Transverse colon (tissue), 4 donors: ENCODE measurements at regions not wholly inside any gene's neighbourhood (a gene's known extent, or its start where the extent isn't known, plus 50 kb on each side); places are given as distances from the start of the nearest gene placed in this dataset.
A peak's percentile ranks its signal among the peaks of the same experiment; 100 is the strongest.

ENCODE experiments used
- DNase-seq: peaks from one replicate; pipeline ENCODE4 v3.0.0-alpha.2; 2019
- H3K27ac ChIP-seq, 4 donors: fragments of 200-600 bp; sonication (generic); 2 replicates each; pipeline ENCODE4 v1.5.1; 2016 to 2018; ENCODE audit warnings: inconsistent platforms in 4 of 4
- H3K27me3 ChIP-seq: fragments of 200-600 bp; sonication (generic); 2 replicates; pipeline ENCODE4 v1.5.1; 2017; ENCODE audit warnings: inconsistent platforms
- H3K36me3 ChIP-seq, 4 donors: fragments of 200-600 bp; sonication (generic); 2 replicates each; pipeline ENCODE4 v1.5.1; 2017 to 2019; ENCODE audit warnings: inconsistent platforms in 4 of 4
- H3K4me1 ChIP-seq, 4 donors: fragments of 200-600 bp; sonication (generic); 2 replicates each; pipeline ENCODE4 v1.5.1; 2017 to 2020; ENCODE audit warnings: inconsistent platforms in 4 of 4
- H3K4me3 ChIP-seq, 4 donors: fragments of 200-600 bp; sonication (generic); 1 replicate in 1 of 4; 2 replicates in 3 of 4; pipeline versions ENCODE4 v1.5.1 to v1.6.1; 2017 to 2019; ENCODE audit warnings: inconsistent platforms in 4 of 4
- H3K9me3 ChIP-seq, 2 donors: fragments of 200-600 bp; sonication (generic); 2 replicates each; pipeline ENCODE4 v1.5.1; 2017 to 2019; ENCODE audit warnings: inconsistent platforms in 2 of 2
- EP300 ChIP-seq: sonication (generic); formaldehyde crosslinking; IDR thresholded peaks from one replicate; pipeline ENCODE4 v1.6.1; 2017; ENCODE audit warnings: antibody characterized with exemption, low read depth
- POLR2A ChIP-seq: fragments of 450-650 bp; IDR thresholded peaks from one replicate; pipeline ENCODE4 v1.6.1; 2016; ENCODE audit warnings: antibody characterized with exemption, mild to moderate bottlenecking, moderate library complexity
- POLR2AphosphoS5 ChIP-seq, 3 donors: sonication (generic); formaldehyde crosslinking; IDR thresholded peaks; one replicate each; pipeline ENCODE4 v1.6.1; 2016; ENCODE audit warnings: antibody characterized with exemption in 3 of 3
- WGBS, 2 donors: methylation state at CpG; one replicate each; pipeline ENCODE4 v1.1.5; 2018; ENCODE audit warnings: low coverage in 1 of 2; 5-methylcytosine and 5-hydroxymethylcytosine counted together
- in situ Hi-C, 4 donors: fragments of 200-750 bp; cut with MboI; loops; one replicate each; pipeline versions ENCODE4 v1.15.0 to v1.15.1; 2017; ENCODE audit warnings: low sequenced_read_pairs in 3 of 4, low pct_ligation_motif_present in 1 of 4, low pct_unique_long_range_greater_than_20kb in 1 of 4
- intact Hi-C: fragments of 100-400 bp; cut with DNase I; formaldehyde crosslinking; loops from one replicate; pipeline ENCODE4 v1.15.1; 2023; ENCODE audit warnings: low total_unique reads
- TF ChIP-seq, protein P1 (sequence below), 5 experiments: fragments of 200-600 bp in 3 of 5; fragments of 450-650 bp in 2 of 5; sonication (generic) in 3 of 5; IDR thresholded peaks; 1 replicate in 2 of 5; 2 replicates in 3 of 5; pipeline ENCODE4 v1.5.1; 2016 to 2017; ENCODE audit warnings: antibody characterized with exemption in 5 of 5, inconsistent platforms in 3 of 5, mild to moderate bottlenecking in 2 of 5, moderate library complexity in 1 of 5

GRCh38 chr11:129279326-129280026, 87.4 kb upstream of the ARHGAP32 start:
- in situ Hi-C loops (loop anchor here in 1 of 4 donors (5.0 kb wide), 1 partner anchor 38 kb away; no protein-coding TSS in a partner anchor), intact Hi-C loops (no loop called here)
- DNase-seq = peak; percentile 84
- Histone ChIP-seq H3K4me1 (peaks cover 19 to 70% (median 49%) of the 10 kb centered on the region in 4 donors), H3K4me3 (peak overlapping the region; percentile 51 to 70 (median 64)), H3K27me3 (no peaks in the 10 kb centered on the region), H3K36me3 (no peaks in the 10 kb centered on the region), H3K27ac (peak overlapping the region; percentile 74 to 81 (median 76)), H3K9me3 (no peaks in the 10 kb centered on the region)
- WGBS, 2 donors = 0% methylated on average over 21 of the region's 103 CpGs; no CpG with 5 or more reads in 1 of the 2 donors
- TF ChIP-seq, protein P1, sequence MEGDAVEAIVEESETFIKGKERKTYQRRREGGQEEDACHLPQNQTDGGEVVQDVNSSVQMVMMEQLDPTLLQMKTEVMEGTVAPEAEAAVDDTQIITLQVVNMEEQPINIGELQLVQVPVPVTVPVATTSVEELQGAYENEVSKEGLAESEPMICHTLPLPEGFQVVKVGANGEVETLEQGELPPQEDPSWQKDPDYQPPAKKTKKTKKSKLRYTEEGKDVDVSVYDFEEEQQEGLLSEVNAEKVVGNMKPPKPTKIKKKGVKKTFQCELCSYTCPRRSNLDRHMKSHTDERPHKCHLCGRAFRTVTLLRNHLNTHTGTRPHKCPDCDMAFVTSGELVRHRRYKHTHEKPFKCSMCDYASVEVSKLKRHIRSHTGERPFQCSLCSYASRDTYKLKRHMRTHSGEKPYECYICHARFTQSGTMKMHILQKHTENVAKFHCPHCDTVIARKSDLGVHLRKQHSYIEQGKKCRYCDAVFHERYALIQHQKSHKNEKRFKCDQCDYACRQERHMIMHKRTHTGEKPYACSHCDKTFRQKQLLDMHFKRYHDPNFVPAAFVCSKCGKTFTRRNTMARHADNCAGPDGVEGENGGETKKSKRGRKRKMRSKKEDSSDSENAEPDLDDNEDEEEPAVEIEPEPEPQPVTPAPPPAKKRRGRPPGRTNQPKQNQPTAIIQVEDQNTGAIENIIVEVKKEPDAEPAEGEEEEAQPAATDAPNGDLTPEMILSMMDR (IDR thresholded peaks at IDR 0.05) = no peak
- peak in 2 of 3 donors; percentile 31 to 56 for TF ChIP-seq POLR2AphosphoS5 (IDR thresholded peaks at IDR 0.05)

GRCh38 chr11:129278586-129279319, 86.6 kb upstream of the ARHGAP32 start:
- Histone ChIP-seq H3K27me3 (no peaks in the 10 kb centered on the region), H3K4me3 (peak overlapping the region; percentile 55 to 80 (median 68)), H3K36me3 (no peaks in the 10 kb centered on the region), H3K27ac (peak overlapping the region; percentile 54 to 79 (median 74)), H3K9me3 (no peaks in the 10 kb centered on the region), H3K4me1 (peaks cover 19 to 69% (median 46%) of the 10 kb centered on the region in 4 donors)
- in situ Hi-C loops (no loop called here), intact Hi-C loops (no loop called here)
- WGBS, 2 donors = 0 to 2% methylated on average over 9 to 31 of the region's 109 CpGs
- peak; percentile 12 for DNase-seq
- no peak for TF ChIP-seq POLR2A
- TF ChIP-seq, protein P1 (IDR thresholded peaks at IDR 0.05) = no peak
- no peak for TF ChIP-seq EP300
- TF ChIP-seq POLR2AphosphoS5 (IDR thresholded peaks at IDR 0.05) = no peak

DNA sequence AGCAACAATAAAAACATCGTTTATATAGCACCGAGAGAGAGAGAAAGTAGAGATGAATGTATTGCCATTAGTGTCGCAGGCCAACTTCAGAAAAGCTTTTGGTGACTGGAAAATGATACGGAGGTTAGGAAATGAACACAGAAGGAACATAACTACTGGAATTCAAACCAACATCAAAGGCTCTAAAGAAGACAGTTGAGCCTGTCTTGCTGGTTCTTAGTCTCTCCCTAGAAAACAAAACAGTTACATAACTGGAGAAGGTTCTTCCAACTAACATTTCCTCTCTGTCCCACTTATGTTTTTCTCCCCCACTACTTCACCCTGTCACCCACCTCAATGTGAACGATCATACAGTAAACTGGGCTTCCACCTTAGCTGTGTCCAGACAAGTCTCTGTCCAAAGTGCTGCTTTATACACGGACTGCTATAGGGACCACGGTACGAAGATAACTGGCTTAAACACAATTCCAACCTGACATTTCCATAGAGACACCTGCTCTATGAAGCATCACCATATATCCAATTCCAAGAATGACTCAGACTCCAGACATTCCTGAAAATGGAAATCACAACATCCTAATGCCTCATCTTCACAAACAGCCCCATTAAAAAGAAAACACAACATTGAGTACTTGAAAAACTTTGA, 85.2 kb upstream of the ARHGAP32 start:
- Histone ChIP-seq H3K9me3 (no peaks in the 10 kb centered on the region), H3K36me3 (no peaks in the 10 kb centered on the region), H3K4me3 (no peak overlapping the region), H3K27ac (peak overlapping the region in 1 of 4 donors; percentile 3), H3K4me1 (peaks cover 19 to 59% (median 42%) of the 10 kb centered on the region in 4 donors), H3K27me3 (no peaks in the 10 kb centered on the region)
- TF ChIP-seq POLR2A = no peak
- TF ChIP-seq, protein P1 (IDR thresholded peaks at IDR 0.05) = no peak
- WGBS, 2 donors = 65 to 71% methylated on average over 7 to 8 of the region's 8 CpGs
- in situ Hi-C loops (no loop called here), intact Hi-C loops (no loop called here)
- DNase-seq = no peak

- H3K27me3 ChIP-seq = no peaks in the 10 kb centered on the region
- WGBS, 2 donors = 45 to 65% methylated on average over 3 of the region's 3 CpGs
- no peaks in the 10 kb centered on the region for H3K36me3 ChIP-seq
- in situ Hi-C loops = no loop called here
- peak; percentile 14 for DNase-seq
- H3K27ac ChIP-seq = peak overlapping the region in 2 of 4 donors; percentile 22 to 34
- intact Hi-C loops = no loop called here
- no peak overlapping the region for H3K4me3 ChIP-seq
- no peaks in the 10 kb centered on the region for H3K9me3 ChIP-seq
- no peak for TF ChIP-seq EP300
- TF ChIP-seq POLR2A = no peak
- TF ChIP-seq POLR2AphosphoS5 (IDR thresholded peaks at IDR 0.05) = no peak
- TF ChIP-seq, protein P1 (IDR thresholded peaks at IDR 0.05) = no peak
- H3K4me1 ChIP-seq = peaks cover 19 to 54% (median 41%) of the 10 kb centered on the region in 4 donors
Observed at GRCh38 chr11:129275828-129276227, 83.7 kb upstream of the ARHGAP32 start.
